Calu3 (cell line): ENCODE measurements at regions not wholly inside any gene's neighbourhood (a gene's known extent, or its start where the extent isn't known, plus 50 kb on each side); places are given as distances from the start of the nearest gene placed in this dataset.
A peak's percentile ranks its signal among the peaks of the same experiment; 100 is the strongest.
"Not testable (repeated sequence)": the region's sequence is repeated elsewhere in the genome, so short reads cannot be mapped to it uniquely, and the experiment has no call there.

Experiments used
- BruUV-seq: library from RNA; stranded (reverse); fragments of 400-500 nt; replicated peaks from 2 replicates; lab custom pipeline; 2021; lab: Mats Ljungman, UMichigan
- CTCF ChIA-PET: fragments of 300-600 bp; sonication (Branson Sonifier 250); formaldehyde crosslinking; loops from one replicate; lab custom pipeline; 2022; ENCODE audit warnings: antibody characterized with exemption; lab: Charles Lee
- DNase-seq: peaks from one replicate; pipeline ENCODE4 v3.0.0; 2022
- H3K27ac Mint-ChIP-seq: one replicate; pipeline ENCODE4 v1.8.0; 2022; ENCODE audit warnings: mixed read lengths; ENCODE audit not compliant: unreplicated experiment
- H3K27me3 Mint-ChIP-seq: one replicate; pipeline ENCODE4 v1.8.0; 2022; ENCODE audit warnings: mixed read lengths; ENCODE audit not compliant: unreplicated experiment
- H3K36me3 Mint-ChIP-seq: one replicate; pipeline ENCODE4 v1.8.0; 2022; ENCODE audit warnings: mild to moderate bottlenecking, moderate library complexity, mixed read lengths; ENCODE audit not compliant: insufficient read depth, unreplicated experiment
- H3K4me1 Mint-ChIP-seq: one replicate; pipeline ENCODE4 v1.8.0; 2022; ENCODE audit warnings: mild to moderate bottlenecking, low read depth, mixed read lengths; ENCODE audit not compliant: unreplicated experiment
- H3K4me3 Mint-ChIP-seq: one replicate; pipeline ENCODE4 v1.8.0; 2022; ENCODE audit warnings: mild to moderate bottlenecking, low read depth, moderate library complexity, mixed read lengths; ENCODE audit not compliant: unreplicated experiment
- H3K9me3 Mint-ChIP-seq: one replicate; pipeline ENCODE4 v1.8.0; 2022; ENCODE audit warnings: low read depth, mixed read lengths; ENCODE audit not compliant: unreplicated experiment
- intact Hi-C: fragments of 100-400 bp; cut with micrococcal nuclease; formaldehyde crosslinking; loops from one replicate; pipeline ENCODE4 v1.10.0; 2022; ENCODE audit not compliant: unreplicated experiment
- TF ChIP-seq, protein P1 (sequence below): fragments of 200-600 bp; IDR thresholded peaks from one replicate; pipeline ENCODE4 v1.8.0; 2022; ENCODE audit warnings: antibody characterized with exemption; ENCODE audit not compliant: unreplicated experiment

DNA sequence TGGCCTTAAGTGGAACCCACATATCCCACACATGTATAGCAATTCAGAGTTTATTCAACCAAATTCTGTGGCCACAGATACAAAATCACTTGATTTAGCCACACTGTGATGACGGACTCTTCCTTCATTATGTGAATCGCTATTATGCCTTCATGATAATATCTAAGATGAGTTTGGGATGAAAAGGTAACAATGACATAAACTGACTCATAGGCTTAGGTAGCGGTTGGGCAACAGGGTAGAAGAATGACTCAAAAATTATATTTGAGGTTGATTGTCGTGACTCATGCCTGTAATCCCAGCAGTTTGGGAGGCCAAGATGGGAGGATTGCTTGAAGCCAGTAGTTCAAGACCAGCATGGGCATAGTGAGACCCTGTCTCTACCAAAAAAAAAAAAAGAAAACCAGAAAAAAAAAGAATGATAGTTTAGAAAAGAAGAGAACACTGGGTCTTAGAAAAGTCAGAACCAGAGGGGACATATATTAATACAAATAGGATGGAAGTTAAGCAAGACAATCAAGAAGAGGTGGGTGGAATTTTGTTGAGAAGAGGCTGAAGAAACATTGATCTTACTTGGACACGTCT is 70.4 kb upstream of the USP9X start:
- intact Hi-C loops: loop anchor here (5.0 kb wide), 1 partner anchor 67 kb away; no protein-coding TSS in a partner anchor
- peaks cover 21% of the 10 kb centered on the region for H3K4me1 Mint-ChIP-seq
- H3K4me3 Mint-ChIP-seq: no peak overlapping the region
- H3K9me3 Mint-ChIP-seq: no peaks in the 10 kb centered on the region
- peaks cover 10% of the 10 kb centered on the region for H3K36me3 Mint-ChIP-seq
- CTCF ChIA-PET: no interaction called here
- BruUV-seq: no TSS peak
- no peaks in the 10 kb centered on the region for H3K27me3 Mint-ChIP-seq
- peak overlapping the region; percentile 43 for H3K27ac Mint-ChIP-seq
- DNase-seq: no peak
- TF ChIP-seq, protein P1, sequence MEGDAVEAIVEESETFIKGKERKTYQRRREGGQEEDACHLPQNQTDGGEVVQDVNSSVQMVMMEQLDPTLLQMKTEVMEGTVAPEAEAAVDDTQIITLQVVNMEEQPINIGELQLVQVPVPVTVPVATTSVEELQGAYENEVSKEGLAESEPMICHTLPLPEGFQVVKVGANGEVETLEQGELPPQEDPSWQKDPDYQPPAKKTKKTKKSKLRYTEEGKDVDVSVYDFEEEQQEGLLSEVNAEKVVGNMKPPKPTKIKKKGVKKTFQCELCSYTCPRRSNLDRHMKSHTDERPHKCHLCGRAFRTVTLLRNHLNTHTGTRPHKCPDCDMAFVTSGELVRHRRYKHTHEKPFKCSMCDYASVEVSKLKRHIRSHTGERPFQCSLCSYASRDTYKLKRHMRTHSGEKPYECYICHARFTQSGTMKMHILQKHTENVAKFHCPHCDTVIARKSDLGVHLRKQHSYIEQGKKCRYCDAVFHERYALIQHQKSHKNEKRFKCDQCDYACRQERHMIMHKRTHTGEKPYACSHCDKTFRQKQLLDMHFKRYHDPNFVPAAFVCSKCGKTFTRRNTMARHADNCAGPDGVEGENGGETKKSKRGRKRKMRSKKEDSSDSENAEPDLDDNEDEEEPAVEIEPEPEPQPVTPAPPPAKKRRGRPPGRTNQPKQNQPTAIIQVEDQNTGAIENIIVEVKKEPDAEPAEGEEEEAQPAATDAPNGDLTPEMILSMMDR: no peak

DNA sequence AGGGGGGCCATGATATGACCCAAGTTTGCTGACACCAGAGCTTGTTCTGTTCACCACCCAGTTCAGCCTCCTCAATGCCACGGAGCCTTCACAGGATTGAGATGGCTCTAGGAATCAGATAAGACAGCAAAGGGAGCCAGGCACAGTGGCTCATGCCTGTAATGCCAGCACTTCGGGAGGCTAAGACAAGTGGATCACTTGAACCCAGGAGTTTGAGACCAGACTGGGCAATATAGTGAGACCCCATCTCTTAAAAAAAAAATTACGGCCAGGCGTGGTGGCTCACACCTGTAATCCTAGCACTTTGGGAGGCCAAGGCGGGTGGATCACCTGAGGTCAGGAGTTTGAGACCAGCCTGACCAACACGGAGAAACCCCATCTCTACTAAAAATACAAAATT is 67.5 kb upstream of the USP9X start:
- intact Hi-C loops, H3K27me3 Mint-ChIP-seq, H3K4me3 Mint-ChIP-seq, H3K9me3 Mint-ChIP-seq, BruUV-seq, H3K4me1 Mint-ChIP-seq, DNase-seq, H3K36me3 Mint-ChIP-seq, H3K27ac Mint-ChIP-seq: not testable (repeated sequence)
- CTCF ChIA-PET: interaction anchor here (0.7 kb wide), 2 partner anchors 14 to 15 kb away, joined by 3 to 10 read pairs; no protein-coding TSS in a partner anchor

DNA sequence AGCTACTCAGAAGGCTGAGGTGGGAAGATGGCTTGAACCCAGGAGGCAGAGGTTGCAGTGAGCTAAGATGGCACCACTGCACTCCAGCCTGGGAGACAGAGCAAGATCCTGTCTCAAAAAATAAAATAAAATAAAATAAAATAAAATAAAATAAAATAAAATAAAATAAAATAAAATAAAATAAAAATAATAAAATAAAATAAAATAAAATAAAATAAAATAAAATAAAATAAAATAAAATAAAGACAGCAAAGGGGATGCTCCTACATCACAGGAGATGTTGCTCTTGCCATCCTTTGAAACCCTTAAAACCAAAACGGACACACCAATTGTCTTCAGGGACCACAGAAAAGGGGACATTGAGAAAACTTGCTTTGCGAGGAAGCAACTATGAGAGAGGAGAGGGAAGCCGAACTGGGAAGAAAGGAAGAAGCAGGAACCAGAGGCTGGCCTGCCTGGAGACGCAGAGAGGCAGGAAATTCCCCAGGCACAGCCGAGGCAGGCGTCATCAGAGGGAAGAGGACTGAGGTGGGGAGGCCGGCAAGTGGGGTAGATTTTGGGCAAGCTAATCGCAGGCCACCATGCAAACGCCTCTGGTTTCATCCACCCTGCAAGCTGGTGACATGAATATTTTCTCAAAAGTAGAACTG is 66.7 kb upstream of the USP9X start:
- not testable (repeated sequence) for BruUV-seq

DNA sequence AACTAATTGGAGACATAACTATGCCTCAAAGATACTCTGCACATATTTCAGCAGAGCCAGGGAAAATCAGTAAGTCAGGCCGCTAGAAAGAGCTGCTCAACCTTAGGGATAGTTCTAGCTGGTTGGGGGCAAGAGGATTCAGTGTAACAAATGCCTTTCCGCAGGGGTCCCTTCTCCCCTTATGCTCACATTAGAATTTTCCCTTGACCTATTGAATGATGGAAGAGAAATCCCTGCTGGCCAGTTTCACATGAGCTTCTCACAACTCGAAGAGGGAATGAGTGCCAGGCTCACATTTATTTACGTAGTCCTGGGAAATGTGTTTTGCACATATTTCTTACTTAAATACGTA is 66.2 kb upstream of the USP9X start:
- TF ChIP-seq, protein P1: no peak
- Mint-ChIP-seq H3K36me3 (peaks cover 11% of the 10 kb centered on the region), H3K9me3 (no peaks in the 10 kb centered on the region), H3K4me3 (no peak overlapping the region), H3K27me3 (no peaks in the 10 kb centered on the region), H3K27ac (no peak overlapping the region), H3K4me1 (peaks cover 9% of the 10 kb centered on the region)
- intact Hi-C loops: no loop called here
- CTCF ChIA-PET: interaction anchor here (0.8 kb wide), 1 partner anchor 9 kb away, joined by 3 read pairs; no protein-coding TSS in a partner anchor
- no TSS peak for BruUV-seq
- DNase-seq: no peak

More for the DNA sequence above, 66.7 kb upstream of the USP9X start:
- H3K27ac Mint-ChIP-seq, H3K9me3 Mint-ChIP-seq, H3K4me3 Mint-ChIP-seq, intact Hi-C loops, H3K27me3 Mint-ChIP-seq, H3K4me1 Mint-ChIP-seq, DNase-seq: not testable (repeated sequence)
- H3K36me3 Mint-ChIP-seq: peaks cover 11% of the 10 kb centered on the region
- CTCF ChIA-PET: interaction anchor here (0.8 kb wide), 1 partner anchor 8 kb away, joined by 3 read pairs; no protein-coding TSS in a partner anchor

DNA sequence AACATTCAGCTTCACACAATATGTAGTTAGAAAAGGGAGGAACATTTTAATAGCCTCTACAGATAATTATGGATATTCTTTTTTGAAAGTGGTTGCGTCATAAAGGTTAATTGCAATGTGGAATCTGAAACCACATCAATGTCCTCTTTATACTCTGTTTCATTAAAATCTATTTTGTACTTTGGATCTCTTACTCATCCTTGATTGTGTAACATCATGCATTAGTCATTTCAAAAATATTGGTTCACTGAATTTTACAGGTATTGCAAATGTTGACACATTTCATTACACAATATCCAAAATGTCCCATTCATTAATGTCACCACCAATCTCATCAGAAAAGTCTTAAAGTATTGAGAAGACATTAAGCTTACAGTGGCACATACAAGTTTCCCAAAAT is 62.7 kb upstream of the USP9X start:
- H3K9me3 Mint-ChIP-seq: no peaks in the 10 kb centered on the region
- DNase-seq: no peak
- no peaks in the 10 kb centered on the region for H3K4me1 Mint-ChIP-seq
- no peak overlapping the region for H3K4me3 Mint-ChIP-seq
- no TSS peak for BruUV-seq
- H3K36me3 Mint-ChIP-seq: peaks cover 6% of the 10 kb centered on the region
- CTCF ChIA-PET: interaction anchor here (0.6 kb wide), 3 partner anchors 37 to 280 kb away, joined by 3 to 4 read pairs (median 3); no protein-coding TSS in a partner anchor
- peak overlapping the region; percentile 70 for H3K27ac Mint-ChIP-seq
- intact Hi-C loops: loop anchor here (5.0 kb wide), 1 partner anchor 90 kb away; no protein-coding TSS in a partner anchor
- no peaks in the 10 kb centered on the region for H3K27me3 Mint-ChIP-seq
- TF ChIP-seq, protein P1: no peak
